LNCAP (cell line): ENCODE measurements at regions not wholly inside any gene's neighbourhood (a gene's known extent, or its start where the extent isn't known, plus 50 kb on each side); places are given as distances from the start of the nearest gene placed in this dataset.

Source experiments
- TF ChIP-seq, protein P1 (sequence below): fragments of 450-650 bp; IDR thresholded peaks from 2 replicates; pipeline ENCODE4 v1.5.1; 2017; ENCODE audit warnings: mild to moderate bottlenecking

DNA sequence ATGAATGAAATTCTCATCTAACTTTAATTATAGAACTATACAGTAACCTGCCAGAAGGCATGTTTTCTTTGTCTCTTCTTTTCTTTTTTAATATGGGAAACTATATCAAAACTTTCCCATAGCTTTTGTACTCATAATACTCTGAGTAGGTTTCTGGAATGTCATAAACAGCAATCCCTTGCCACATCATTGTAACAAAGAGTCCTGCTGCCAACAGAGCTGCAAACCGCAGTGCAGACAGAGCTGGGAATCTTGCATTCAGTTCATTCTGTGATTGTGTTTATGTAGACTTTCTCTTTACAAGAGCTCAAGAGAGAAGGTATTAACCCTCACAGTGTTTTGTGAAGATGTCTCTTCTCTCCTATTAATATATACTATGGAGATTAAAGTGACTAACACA, 304.4 kb upstream of the SLIT2 start:
- TF ChIP-seq, protein P1, sequence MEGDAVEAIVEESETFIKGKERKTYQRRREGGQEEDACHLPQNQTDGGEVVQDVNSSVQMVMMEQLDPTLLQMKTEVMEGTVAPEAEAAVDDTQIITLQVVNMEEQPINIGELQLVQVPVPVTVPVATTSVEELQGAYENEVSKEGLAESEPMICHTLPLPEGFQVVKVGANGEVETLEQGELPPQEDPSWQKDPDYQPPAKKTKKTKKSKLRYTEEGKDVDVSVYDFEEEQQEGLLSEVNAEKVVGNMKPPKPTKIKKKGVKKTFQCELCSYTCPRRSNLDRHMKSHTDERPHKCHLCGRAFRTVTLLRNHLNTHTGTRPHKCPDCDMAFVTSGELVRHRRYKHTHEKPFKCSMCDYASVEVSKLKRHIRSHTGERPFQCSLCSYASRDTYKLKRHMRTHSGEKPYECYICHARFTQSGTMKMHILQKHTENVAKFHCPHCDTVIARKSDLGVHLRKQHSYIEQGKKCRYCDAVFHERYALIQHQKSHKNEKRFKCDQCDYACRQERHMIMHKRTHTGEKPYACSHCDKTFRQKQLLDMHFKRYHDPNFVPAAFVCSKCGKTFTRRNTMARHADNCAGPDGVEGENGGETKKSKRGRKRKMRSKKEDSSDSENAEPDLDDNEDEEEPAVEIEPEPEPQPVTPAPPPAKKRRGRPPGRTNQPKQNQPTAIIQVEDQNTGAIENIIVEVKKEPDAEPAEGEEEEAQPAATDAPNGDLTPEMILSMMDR = no peak

DNA sequence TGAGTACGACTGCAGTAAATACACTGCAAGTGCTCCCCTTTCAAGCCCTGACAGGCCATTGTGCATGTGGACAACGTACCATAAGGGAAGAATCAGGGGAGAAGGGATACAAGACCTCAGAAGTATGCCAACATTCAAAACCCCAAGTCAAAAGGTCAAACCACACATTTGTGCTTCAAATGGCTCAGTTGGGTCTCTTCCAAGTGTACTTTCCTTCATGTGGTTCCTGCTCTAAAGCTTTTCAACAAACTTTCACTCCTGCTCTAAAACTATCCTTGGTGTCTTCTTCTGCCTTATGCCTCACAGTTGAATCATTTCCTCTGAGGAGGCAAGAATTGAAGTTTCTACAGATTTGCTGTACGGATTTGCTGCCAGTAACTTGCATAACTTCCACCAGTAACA, 305.7 kb upstream of the SLIT2 start:
- TF ChIP-seq, protein P1 = no peak

DNA sequence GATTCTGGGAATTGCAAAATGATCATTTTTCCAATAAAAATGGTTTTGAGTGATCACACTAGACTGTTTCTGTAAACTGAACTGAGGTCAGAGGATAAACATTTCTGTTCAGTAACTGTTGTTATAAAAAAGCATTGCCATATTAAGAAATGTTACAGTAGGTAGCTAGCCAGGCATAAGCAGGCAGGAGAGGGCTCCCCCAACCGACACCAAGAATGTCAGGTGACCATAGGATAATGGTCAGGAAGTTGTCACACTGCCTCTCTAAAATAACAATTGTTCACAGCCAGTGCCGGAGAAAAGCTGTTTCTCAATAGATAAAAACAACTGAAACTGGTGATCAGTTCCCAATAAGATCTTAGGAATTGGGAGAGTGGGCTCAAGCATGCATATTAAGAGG, 306.2 kb upstream of the SLIT2 start:
- TF ChIP-seq, protein P1 = no peak

DNA sequence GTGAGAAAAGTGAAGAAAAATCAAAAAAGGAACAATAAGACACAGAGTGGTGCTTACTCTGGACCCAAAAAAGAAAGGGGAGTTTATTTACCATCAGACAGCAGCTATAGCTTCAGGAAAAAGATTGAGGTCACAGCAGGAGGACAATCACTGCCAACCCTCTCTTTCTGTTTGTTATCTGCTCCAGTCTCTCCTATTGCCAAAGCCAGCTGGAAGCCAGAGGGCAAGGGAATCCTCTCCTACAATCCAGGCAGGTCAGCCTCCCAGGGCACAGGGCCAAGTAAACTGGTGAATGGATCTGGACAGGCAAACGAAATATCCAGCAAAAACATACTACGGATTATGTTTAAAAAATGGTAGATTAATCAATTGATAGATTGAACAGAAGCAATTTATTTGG, 306.9 kb upstream of the SLIT2 start:
- TF ChIP-seq, protein P1 = no peak

DNA sequence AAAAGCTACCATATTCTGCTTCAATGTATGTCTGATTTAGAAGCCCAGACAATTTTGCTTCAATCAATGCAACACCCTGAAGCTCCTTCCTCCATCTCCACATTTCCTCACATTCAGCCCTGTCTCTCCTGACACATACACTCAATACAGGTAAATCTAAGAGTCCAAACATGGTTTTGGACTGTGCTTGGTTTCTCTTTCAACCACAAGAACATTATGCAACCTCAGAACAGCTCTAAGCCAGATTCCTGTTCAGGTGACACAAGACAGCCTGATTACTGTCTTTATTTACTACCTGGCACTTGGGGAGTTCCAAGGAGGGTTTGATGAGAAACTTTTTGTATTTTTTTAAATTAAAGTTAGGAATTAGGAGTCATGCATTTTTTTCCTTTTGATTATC, 307.5 kb upstream of the SLIT2 start:
- TF ChIP-seq, protein P1 = no peak

DNA sequence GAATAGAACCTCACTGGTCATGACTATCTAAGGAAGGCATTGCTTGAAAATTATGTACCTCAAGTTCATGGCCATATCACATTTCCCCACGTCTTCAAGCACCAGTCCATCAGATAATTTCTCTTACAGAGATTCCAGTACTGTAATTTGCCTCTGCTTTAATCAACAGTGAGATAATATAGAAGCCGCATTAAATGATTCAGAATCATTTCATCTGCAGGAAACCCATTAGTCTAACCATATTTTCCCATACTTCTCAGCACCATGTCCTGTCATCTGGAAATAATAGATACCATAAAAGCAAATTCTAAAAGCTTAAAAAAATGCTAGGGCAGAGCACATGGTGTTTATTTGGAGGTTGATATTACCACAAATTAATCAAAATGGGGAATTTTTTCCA, 310.3 kb upstream of the SLIT2 start:
- TF ChIP-seq, protein P1 = no peak

DNA sequence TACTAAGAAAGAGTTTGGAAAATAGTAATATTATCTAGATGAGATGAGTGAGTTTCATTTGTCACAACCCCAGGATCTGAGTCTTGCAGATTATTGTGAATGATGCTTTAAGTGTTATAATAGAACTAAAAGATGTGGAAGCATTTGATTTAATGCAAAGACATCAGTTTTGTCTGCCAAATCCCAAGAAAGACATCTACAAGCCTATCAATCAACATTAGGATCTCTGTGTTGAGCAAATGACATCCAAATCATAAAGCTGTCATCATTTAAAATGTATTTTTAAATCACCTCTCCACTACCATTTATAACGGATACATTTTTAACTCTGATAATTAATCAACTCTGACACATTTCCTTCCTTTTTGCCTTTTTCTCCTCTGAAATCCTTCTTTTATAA, 310.8 kb upstream of the SLIT2 start:
- TF ChIP-seq, protein P1 = no peak

DNA sequence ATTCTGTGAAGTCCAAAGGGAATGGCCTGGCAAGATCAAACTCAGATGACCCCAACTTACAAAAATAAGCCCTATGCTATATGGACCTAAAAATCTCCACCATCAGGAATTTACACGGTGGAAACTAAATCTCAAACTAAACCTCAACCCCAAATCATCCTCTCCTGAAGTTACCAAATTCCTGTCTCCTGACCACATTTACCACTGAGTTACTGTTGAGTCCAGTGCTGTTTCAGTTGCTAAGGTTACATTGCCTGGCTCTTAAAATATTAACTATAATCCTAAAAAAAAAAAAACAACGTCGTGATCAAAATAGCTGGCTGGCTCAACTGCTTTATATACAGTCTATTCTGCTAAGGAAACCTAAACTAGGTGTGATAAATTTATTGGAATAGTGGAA, 315.2 kb upstream of the SLIT2 start:
- TF ChIP-seq, protein P1 = no peak
